ENCODE measurements at regions not wholly inside any gene's neighbourhood (a gene's known extent, or its start where the extent isn't known, plus 50 kb on each side); places are given as distances from the start of the nearest gene placed in this dataset.

DNA sequence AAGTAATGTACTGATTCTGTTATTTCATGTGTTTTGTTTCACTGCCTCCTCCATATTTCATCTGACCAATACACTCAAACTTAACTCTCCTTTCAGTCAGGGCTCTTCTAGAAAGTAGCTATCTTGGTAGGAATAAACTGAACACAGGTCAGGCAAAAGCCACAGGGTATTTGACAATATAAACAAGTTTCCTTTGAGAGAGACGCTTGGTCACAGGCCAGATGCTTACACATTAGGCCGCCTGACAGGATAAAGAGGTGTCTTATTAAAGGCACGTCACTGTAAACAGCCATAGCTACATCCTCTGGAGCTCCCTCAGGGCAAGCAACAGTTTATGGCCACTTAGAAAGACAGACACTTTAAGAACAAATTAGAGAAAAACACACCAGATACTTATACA lies 607.5 kb downstream of the SLC6A15 start:
- H3K27ac Mint-ChIP-seq (ENCODE audit: low read depth, unreplicated experiment), result no peak overlapping the region

GRCh38 chr12:84294246-84294645 lies 618.4 kb downstream of the SLC6A15 start:
- DNase-seq (ENCODE audit: unreplicated experiment), result no peak
- no peaks in the 10 kb centered on the region for H3K27me3 Mint-ChIP-seq (ENCODE audit: insufficient read depth, unreplicated experiment)
- H3K36me3 Mint-ChIP-seq (ENCODE audit: insufficient read depth, unreplicated experiment), result no peaks in the 10 kb centered on the region

More for the DNA sequence above, 607.5 kb downstream of the SLC6A15 start:
- no peak overlapping the region for H3K4me3 Mint-ChIP-seq (ENCODE audit: unreplicated experiment)
- H3K36me3 Mint-ChIP-seq (ENCODE audit: insufficient read depth, unreplicated experiment), result no peaks in the 10 kb centered on the region
- no peaks in the 10 kb centered on the region for H3K27me3 Mint-ChIP-seq (ENCODE audit: insufficient read depth, unreplicated experiment)
- no TSS peak for BruUV-seq (replicated peaks)
- no peaks in the 10 kb centered on the region for H3K9me3 Mint-ChIP-seq (ENCODE audit: unreplicated experiment)
- TF ChIP-seq, protein P1, sequence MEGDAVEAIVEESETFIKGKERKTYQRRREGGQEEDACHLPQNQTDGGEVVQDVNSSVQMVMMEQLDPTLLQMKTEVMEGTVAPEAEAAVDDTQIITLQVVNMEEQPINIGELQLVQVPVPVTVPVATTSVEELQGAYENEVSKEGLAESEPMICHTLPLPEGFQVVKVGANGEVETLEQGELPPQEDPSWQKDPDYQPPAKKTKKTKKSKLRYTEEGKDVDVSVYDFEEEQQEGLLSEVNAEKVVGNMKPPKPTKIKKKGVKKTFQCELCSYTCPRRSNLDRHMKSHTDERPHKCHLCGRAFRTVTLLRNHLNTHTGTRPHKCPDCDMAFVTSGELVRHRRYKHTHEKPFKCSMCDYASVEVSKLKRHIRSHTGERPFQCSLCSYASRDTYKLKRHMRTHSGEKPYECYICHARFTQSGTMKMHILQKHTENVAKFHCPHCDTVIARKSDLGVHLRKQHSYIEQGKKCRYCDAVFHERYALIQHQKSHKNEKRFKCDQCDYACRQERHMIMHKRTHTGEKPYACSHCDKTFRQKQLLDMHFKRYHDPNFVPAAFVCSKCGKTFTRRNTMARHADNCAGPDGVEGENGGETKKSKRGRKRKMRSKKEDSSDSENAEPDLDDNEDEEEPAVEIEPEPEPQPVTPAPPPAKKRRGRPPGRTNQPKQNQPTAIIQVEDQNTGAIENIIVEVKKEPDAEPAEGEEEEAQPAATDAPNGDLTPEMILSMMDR (IDR thresholded peaks at IDR 0.05; ENCODE audit: unreplicated experiment), result no peak
- intact Hi-C loops (cut with micrococcal nuclease), result no loop called here
- CTCF ChIA-PET, result interaction anchor here (0.5 to 0.6 kb wide), 2 partner anchors 1620 to 1935 kb away, joined by 3 to 4 read pairs; no protein-coding TSS in a partner anchor
- no peak for DNase-seq (ENCODE audit: unreplicated experiment)
- H3K4me1 Mint-ChIP-seq (ENCODE audit: insufficient read depth, unreplicated experiment), result no peaks in the 10 kb centered on the region
- POLR2A ChIA-PET, result interaction anchor here (0.6 kb wide), 1 partner anchor 149 kb away, joined by 3 read pairs; no protein-coding TSS in a partner anchor

GRCh38 chr12:84290168-84290567 lies 622.4 kb downstream of the SLC6A15 start:
- BruUV-seq (replicated peaks), result no TSS peak
- ChIA-PET POLR2A (no interaction called here), CTCF (no interaction called here)
- DNase-seq (ENCODE audit: unreplicated experiment), result no peak
- no peak overlapping the region for H3K4me3 Mint-ChIP-seq (ENCODE audit: unreplicated experiment)
- intact Hi-C loops (cut with micrococcal nuclease), result no loop called here
- H3K36me3 Mint-ChIP-seq (ENCODE audit: insufficient read depth, unreplicated experiment), result no peaks in the 10 kb centered on the region
- no peaks in the 10 kb centered on the region for H3K4me1 Mint-ChIP-seq (ENCODE audit: insufficient read depth, unreplicated experiment)
- H3K27ac Mint-ChIP-seq (ENCODE audit: low read depth, unreplicated experiment), result no peak overlapping the region
- no peaks in the 10 kb centered on the region for H3K9me3 Mint-ChIP-seq (ENCODE audit: unreplicated experiment)
- H3K27me3 Mint-ChIP-seq (ENCODE audit: insufficient read depth, unreplicated experiment), result no peaks in the 10 kb centered on the region
- TF ChIP-seq, protein P1 (IDR thresholded peaks at IDR 0.05; ENCODE audit: unreplicated experiment), result no peak

More at GRCh38 chr12:84294246-84294645, 618.4 kb downstream of the SLC6A15 start:
- TF ChIP-seq, protein P1 (IDR thresholded peaks at IDR 0.05; ENCODE audit: unreplicated experiment), result no peak
- intact Hi-C loops (cut with micrococcal nuclease), result no loop called here
- Mint-ChIP-seq H3K27ac (ENCODE audit: low read depth, unreplicated experiment) (no peak overlapping the region), H3K4me1 (ENCODE audit: insufficient read depth, unreplicated experiment) (no peaks in the 10 kb centered on the region), H3K9me3 (ENCODE audit: unreplicated experiment) (peaks cover 9% of the 10 kb centered on the region), H3K4me3 (ENCODE audit: unreplicated experiment) (no peak overlapping the region)
- no TSS peak for BruUV-seq (replicated peaks)
- ChIA-PET CTCF (no interaction called here), POLR2A (no interaction called here)

- TF ChIP-seq, protein P1 (IDR thresholded peaks at IDR 0.05; ENCODE audit: unreplicated experiment), result no peak
- H3K9me3 Mint-ChIP-seq (ENCODE audit: unreplicated experiment), result no peaks in the 10 kb centered on the region
- CTCF ChIA-PET, result no interaction called here
Observed at GRCh38 chr12:84277986-84278385, 634.6 kb downstream of the SLC6A15 start.

More at GRCh38 chr12:84277986-84278385, 634.6 kb downstream of the SLC6A15 start:
- Mint-ChIP-seq H3K4me1 (ENCODE audit: insufficient read depth, unreplicated experiment) (no peaks in the 10 kb centered on the region), H3K4me3 (ENCODE audit: unreplicated experiment) (no peak overlapping the region), H3K36me3 (ENCODE audit: insufficient read depth, unreplicated experiment) (no peaks in the 10 kb centered on the region), H3K27me3 (ENCODE audit: insufficient read depth, unreplicated experiment) (no peaks in the 10 kb centered on the region), H3K27ac (ENCODE audit: low read depth, unreplicated experiment) (no peak overlapping the region)
- no peak for DNase-seq (ENCODE audit: unreplicated experiment)
- intact Hi-C loops (cut with micrococcal nuclease), result no loop called here
- BruUV-seq (replicated peaks), result no TSS peak
- POLR2A ChIA-PET, result no interaction called here

All from MCF 10A (cell line).